GM20431 (cell line): ENCODE measurements at regions not wholly inside any gene's neighbourhood (a gene's known extent, or its start where the extent isn't known, plus 50 kb on each side); places are given as distances from the start of the nearest gene placed in this dataset.
"Not testable (repeated sequence)": the region's sequence is repeated elsewhere in the genome, so short reads cannot be mapped to it uniquely, and the experiment has no call there.

Experiments
- in situ Hi-C: fragments of 300-500 bp; cut with MseI, MboI; formaldehyde crosslinking; loops from one replicate; pipeline ENCODE4 v1.15.0; 2020; ENCODE audit warnings: low sequenced_read_pairs; ENCODE audit not compliant: unreplicated experiment

DNA sequence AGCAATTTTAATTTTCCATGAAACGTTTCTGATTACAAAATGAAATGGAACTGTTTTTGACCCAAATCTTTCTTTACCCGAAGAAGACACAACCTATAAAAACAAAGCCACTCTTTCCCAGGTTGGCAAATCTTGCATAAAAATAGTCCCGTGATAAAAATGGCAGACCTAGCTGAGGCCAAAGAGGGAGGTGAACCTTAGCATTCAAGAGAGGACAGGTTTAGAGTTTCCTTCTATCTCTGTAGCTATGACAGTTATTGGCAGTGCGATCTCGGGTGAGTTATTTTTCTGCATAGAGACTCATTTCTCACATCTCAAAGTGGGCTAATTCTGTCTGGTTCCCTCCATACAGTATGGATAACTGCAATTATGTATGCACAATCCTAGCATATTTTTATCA is 241.4 kb downstream of the MAP2K6 start:
- in situ Hi-C loops = no loop called here

DNA sequence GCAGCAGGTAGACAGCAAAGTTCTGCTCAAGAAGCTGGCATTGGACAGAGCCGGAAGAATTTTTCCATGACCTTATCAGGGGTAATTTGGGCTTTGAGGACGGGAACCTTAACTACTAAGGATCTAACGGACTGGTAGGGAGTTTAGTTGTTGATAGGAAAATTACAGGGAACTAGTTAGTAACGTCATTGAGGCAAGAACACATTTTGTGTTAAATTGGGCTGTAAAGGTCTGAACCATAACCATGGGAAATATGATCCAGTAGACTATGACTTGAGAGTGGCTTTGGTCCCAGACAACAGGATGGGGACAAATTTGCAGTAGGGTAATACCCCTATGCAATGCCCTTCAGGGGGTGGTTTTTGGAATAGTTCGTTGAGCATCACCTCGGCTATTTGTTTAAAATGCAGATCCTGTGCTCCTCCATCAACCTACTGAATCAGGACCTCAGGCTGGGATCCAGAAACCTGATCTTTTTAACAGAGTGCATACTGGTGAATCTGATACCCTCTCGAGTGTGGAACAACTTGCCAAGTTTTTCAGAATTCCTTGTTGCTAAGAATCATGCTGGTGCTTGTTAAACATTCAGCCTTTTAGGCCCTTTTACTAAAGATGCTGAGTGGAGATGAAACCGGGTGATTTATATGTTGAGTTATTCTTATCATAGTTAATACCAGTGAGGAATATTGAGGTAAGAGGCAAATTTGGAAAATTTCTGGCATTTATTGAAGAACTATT is 255.1 kb downstream of the MAP2K6 start:
- in situ Hi-C loops = no loop called here

DNA sequence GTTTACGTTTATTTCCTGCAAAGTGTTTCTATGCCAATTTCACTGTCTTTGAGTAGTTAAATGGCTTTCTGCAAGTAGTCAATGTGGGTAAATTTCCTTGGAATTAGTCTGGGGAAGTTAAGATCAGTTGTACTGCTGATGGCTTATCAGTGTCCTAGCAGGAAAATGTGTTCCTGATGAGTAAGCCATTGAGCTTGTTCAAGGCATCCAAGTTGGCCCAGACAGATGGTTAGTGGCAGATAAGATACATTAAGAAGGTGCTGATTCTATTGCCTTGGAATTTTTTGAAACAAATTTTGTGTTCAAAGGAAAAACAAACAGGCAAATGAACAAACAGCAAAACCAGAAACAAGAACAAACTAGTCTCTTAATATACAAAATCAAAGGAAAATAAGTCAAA is 258.4 kb downstream of the MAP2K6 start:
- in situ Hi-C loops = no loop called here

DNA sequence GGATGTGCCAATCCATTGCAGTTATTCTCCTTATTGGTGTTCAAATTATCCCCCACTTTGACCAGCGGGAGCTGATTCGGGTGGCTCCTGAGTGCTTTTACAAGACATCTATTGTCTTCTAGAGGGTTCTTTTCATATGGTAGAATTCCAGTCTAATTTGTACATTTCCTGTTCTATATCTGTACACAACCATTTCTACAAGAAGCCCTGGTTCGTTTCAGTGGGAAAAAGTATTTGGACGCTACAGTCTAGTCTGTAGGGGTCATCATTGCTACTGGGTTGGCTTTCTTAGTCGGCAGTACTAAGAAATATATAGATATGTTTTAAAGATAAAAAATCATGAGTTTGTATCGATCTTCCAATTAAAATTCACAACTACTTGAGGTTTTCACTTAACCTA is 262.6 kb downstream of the MAP2K6 start:
- in situ Hi-C loops = no loop called here

DNA sequence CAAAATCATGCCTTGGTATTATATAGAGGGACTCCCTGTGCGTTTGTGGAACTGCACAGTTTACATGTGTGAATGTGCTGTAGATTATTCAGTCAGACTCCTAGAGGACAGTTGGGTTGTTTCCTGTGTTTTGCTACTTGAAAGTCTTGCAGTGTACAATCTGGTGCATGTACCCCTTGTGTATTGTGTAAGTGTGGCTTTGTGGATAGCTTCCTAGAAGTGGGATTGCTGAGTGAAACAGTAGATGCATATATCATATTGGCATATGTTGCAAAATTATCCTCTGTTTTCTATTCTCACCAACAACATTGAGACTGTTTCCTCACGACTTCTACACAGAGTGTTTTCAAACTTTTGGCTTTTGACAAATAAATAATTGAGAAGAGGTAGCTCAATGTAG is 263.7 kb downstream of the MAP2K6 start:
- in situ Hi-C loops = no loop called here

DNA sequence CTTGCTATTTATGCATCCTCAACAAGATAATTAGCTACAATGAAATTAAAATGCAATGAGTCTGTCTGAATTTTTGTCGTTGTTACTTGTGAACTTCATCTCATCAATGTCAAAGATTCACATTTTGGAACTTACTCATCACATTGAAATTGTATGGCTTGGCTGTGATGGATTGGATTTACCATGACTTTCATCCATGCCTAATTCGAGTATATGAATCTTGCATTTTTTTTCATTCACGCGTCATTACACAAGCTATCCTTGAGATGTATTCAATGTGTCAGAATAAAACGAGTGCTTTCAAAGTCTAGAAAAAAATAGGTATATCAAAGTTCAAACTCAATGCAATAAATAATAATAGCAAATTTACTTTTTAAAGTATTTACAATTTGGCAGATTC is 265.3 kb downstream of the MAP2K6 start:
- in situ Hi-C loops = no loop called here

DNA sequence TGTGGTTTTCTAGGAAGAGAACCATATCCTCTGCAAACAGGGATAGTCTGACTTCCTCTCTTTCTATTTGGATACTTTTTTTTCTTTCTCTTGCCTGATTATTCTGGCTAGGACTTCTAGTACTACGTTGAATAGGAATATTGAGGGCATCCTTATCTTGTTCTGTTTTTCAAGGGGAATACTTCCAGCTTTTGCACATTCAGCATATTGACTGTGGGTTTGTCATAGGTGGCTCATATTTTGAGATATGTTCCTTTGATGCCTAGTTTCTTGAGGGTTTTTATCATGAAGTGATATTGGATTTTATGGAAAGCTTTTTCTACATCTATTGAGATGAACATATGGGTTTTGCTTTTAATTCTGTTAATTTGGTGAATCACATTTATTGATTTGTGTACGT is 269.8 kb downstream of the MAP2K6 start:
- in situ Hi-C loops = no loop called here

DNA sequence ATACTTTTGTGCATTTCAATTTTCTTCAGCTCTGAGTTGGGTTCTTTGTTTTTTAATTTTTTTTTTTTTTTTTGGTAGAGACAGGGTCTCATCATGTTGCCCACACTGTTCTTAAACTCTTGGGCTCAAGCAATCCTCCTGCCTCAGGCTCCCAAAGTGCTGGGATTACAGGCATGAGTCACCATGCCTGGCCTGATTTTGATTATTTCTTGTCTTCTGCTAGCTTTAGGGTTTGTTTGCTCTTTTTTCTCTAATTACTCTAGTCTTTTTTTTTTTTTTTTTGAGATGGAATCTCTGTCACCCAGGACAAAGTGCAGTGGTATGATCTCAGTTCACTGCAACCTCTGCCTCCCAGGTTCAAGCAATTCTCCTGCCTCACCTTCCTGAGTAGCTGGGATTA is 270.7 kb downstream of the MAP2K6 start:
- in situ Hi-C loops = not testable (repeated sequence)

DNA sequence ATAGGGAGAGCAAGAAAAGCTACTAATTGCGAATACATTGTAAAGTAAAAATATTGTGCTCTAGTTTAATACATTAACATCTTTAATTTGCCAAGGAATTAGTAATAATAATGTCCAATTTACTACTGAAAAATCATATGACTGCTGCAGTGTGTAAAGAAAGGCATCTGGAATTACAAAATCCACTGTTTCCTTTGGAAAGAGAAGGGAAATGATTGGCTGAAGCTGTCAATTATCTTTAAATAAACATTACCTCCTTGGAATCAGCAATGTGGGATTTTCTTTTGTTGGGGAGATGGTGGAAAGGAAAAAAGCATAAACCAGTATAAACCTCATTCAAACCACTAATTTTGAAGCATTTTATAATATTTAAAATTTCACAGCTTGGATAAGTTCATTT is 276.0 kb downstream of the MAP2K6 start:
- in situ Hi-C loops = no loop called here

DNA sequence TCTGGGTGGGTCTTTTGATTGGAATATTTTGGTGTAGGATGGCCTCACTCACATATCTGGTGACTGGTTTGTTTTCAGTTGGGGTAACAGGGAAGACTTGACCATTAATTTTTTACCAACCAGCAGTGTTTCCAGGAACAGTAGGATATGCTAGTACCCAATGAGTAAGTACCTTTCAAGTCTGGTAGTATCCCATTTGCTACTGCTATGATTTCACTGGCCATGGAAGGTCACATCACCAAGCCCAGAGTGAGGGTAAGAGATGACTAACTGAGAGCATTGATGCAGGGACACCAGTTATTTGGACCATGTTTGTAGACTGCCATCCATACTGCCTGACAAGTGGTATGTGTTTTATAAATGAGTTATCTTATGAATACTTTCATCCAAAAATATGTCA is 277.7 kb downstream of the MAP2K6 start:
- in situ Hi-C loops = no loop called here

DNA sequence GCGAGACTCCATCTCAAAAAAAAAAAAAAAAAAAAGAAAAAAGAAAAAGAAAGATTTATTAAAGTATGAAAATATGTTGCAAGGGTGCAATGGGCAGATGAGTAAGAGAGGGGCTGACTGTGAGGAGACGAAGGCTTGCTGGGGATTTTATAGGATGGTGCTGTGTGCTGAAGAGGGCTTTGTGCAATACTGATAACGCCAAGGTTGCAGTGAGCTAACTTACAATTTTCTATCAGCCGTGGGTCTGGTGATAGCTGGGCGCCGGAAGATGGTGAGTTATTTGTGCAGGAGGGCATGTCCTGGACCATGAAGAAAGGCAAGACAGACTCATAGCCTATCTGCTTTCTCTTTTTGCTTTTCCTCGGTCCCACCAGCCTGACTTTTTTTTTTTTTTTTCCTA is 281.1 kb downstream of the MAP2K6 start:
- in situ Hi-C loops = no loop called here

DNA sequence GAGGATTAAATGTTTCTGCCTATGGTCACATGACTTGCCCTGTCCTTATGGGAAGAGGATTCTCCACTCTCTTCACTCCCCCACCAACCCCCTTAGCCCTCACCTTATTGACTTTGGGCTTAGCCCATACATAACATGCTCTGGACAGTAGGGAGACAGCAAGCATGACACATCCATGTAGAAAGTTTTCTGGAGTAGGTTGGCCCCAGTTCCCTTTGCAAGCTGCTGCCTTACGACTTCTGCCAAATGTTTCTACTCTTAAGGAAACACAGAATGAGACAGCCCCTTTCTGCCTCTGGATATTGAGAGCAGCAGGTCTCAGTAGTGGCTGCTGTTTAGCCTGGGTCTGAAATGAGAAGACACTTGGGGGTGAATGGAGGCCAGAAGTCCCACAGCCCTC is 282.2 kb downstream of the MAP2K6 start:
- in situ Hi-C loops = no loop called here

DNA sequence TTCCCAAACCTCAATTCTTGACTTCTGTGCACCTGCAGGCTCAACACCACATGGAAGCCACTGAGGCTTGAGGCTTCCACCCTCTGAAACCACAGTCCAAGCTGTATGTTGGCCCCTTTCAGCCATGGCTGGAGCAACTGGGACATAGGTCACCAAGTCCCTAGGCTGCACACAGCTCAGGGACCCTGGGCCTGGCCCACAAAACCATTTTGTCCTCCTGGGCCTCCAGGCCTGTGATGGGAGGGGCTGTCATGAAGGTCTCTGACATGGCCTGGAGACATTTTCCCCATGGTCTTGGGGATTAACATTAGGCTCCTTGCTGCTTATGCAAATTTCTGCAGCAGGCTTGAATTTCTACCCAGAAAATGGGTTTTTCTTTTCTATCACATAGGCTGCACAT is 283.9 kb downstream of the MAP2K6 start:
- in situ Hi-C loops = not testable (repeated sequence)

DNA sequence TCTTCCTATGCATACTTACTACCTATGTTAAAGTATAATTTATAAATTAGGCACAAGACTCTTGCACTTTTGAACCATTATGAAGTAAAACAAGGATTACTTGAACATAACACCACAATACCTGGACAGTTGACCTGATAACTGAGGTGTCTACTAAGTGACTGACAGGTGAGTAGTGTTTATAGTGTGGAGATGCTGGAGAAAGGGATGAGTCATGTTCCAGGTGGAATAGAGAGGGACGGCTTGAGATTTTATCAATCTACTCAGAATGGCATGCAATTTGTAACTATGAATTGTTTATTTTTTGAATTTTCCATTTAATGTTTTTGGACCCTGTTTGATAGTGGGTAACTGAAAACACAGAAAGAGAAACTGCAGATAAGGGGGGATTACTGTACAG is 287.6 kb downstream of the MAP2K6 start:
- in situ Hi-C loops = no loop called here

DNA sequence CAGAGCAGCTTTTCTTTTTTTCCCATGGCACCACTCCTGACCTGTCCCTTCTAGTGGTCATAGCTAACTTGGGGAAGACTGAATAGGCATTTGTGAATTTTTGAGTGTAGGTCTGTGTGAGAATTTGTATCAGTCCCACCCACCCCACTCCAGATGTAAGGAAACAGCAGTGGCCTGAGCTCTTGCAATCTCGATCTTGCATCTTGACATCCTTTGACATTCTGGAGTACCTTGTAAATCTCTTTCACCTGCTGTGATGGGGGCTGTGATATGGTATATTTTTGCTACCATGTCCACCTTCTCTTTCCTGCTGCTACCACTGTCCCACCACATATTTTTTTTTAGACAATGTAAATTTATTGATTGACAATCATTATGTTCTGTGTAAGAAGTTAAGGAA is 289.3 kb downstream of the MAP2K6 start:
- in situ Hi-C loops = no loop called here

DNA sequence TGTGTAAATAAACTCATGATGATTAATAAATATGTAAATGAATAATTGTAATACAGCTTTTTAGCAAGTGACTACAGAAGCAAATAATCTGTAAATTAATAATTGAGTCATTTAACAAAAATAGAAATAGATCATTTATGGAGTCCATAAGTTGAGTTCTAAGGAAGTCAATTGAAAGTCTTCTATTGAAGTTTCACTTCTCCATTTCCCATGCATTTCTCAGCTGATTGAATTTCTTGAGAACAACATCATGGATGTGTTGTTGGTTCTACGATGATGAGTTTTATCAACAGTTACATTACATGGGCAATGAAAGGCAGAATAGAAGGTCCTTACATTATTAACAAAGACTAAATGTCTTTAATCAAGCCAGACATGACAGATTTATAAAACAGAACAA is 290.4 kb downstream of the MAP2K6 start:
- in situ Hi-C loops = no loop called here

DNA sequence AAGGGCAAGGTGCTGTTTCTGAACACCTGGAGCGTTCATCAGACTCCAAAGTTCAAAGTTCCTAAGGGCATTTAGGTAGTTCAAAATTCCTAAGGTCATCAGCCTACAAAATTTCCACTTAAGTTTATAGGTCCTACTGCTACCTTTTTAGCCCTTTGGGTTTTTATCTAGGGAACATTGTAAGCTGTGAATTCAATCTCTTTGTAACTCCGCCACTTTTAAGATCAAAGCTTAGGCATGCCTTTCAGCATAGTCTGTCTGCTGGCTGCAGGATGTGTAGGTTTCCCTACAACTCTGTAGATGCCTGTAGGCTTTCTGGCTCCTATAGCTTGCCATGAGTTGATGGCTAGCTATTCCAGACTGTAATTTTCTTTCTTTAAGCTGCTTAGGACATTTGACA is 291.6 kb downstream of the MAP2K6 start:
- in situ Hi-C loops = no loop called here

DNA sequence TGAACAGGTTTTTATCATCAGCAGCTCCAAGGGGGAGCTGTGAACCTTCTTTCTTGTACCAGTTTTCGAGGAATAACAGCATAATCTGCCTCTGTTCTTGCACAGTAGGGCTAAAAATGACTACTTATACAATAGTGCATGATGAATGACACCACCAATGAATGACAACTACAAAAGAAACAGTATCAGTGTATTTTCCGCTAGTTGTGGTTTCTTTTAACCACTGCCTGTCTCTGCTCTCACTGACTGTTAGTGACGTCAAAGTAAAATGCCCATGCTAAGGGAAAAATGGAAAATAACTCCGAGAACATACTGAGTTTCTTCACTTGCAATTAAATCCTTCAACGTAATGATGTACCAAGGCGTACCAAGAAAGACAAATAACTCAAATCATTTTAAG is 294.9 kb downstream of the MAP2K6 start:
- in situ Hi-C loops = no loop called here

DNA sequence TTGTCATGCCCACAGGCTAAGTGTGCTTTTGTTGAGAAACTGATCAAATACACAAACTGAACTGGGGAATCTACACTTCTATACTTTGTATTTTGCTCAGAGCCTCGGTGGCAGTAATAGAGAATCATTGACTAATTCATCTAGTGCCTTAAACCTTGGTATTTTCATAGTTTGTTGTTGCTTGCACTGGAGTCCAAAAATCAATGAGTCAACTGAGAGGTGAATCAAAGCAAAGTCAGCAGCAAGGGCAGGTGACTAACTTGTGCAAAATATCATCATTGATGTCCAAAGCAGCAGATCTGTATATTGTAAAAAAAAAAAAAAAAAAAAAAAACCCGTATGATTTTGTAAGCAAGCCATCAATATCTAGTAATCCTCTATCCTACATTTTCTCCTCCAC is 296.4 kb downstream of the MAP2K6 start:
- in situ Hi-C loops = no loop called here

DNA sequence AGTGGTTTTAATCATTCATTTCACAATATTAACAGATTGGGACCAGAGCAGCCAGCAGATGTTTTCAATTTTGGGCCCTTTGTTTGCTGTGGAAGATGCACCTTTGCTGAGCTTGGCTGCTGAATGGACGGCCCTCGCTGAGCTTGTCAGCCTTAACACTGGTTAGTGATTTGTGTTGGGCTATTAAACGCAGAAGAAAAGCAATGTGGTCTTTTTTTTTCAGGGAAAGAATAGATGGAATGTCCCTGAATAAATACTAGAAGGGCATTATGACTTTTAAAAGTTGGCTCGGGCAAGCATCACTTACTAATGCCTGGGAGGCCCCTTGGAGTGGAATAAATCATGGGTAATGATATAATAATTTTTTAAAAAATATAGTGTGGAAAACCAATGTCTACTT is 297.0 kb downstream of the MAP2K6 start:
- in situ Hi-C loops = no loop called here

DNA sequence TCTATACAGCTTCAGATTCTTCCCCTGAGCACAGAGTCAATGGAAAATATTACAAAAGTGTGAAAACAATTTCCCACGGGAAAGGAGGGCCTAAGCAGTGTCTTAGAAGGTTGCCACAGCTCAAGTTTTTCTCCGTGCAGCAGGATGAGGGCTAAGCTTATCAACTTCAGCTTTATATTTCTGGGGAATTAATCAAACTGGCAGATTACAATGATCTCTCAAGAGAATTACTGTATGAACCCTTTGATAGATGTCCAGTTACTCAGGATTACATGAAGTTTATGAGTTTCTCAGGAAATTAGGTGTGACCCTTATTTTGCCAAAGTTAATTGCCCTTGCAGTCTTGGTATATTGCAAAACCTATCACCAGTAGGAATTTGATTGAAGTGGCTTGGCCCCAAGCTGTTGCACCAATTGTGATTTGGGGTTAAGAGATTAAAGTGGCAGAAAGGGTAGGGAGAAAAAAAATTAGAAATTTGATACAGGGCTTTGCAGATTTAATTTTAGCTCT is 298.4 kb downstream of the MAP2K6 start:
- in situ Hi-C loops = no loop called here

DNA sequence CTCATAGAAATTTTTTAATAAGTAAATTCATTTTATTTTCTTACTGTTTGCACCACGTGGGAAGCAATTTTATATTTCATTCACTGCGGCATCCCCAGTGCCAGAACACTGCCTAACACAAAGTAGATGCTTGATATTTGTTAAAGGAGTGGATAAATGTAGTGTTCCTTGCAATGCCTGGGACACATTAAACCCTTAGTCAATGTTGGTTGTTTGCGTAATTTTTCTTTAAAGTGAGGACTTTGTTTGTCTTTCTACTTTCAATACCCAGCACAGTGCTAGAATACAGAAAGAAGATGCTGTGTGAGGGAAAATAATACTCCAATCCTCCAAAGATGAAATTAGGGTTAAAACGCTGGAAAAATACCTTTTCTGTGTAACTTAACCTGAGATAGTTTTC is 299.3 kb downstream of the MAP2K6 start:
- in situ Hi-C loops = no loop called here
